Esophagus muscularis mucosa (tissue), 4 donors: ENCODE measurements at regions not wholly inside any gene's neighbourhood (a gene's known extent, or its start where the extent isn't known, plus 50 kb on each side); places are given as distances from the start of the nearest gene placed in this dataset.

Source experiments
- DNase-seq: peaks from one replicate; pipeline ENCODE4 v3.0.0-alpha.2; 2017; ENCODE audit errors: extremely low spot score
- H3K27ac ChIP-seq, 4 donors: fragments of 200-600 bp; sonication (generic); replicated peaks in 1 of 4; 1 replicate in 3 of 4; 2 replicates in 1 of 4; pipeline ENCODE4 v1.5.1; 2016 to 2019; ENCODE audit warnings: mild to moderate bottlenecking in 1 of 4
- H3K27me3 ChIP-seq, 4 donors: fragments of 200-600 bp; sonication (generic); one replicate each; pipeline versions ENCODE4 v1.5.1 to v1.6.0; 2016 to 2019
- H3K36me3 ChIP-seq, 4 donors: fragments of 200-600 bp; sonication (generic); one replicate each; pipeline ENCODE4 v1.5.1; 2016 to 2019
- H3K4me1 ChIP-seq, 4 donors: fragments of 200-600 bp; sonication (generic); one replicate each; pipeline ENCODE4 v1.5.1; 2016 to 2019
- H3K4me3 ChIP-seq, 4 donors: fragments of 200-600 bp; sonication (generic); 1 replicate in 2 of 4; 2 replicates in 2 of 4; pipeline ENCODE4 v1.5.1; 2016 to 2019; ENCODE audit warnings: mild to moderate bottlenecking in 4 of 4, moderate library complexity in 1 of 4
- H3K9me3 ChIP-seq, 4 donors: fragments of 200-600 bp; sonication (generic); 1 replicate in 3 of 4; 2 replicates in 1 of 4; pipeline ENCODE4 v1.5.1; 2016 to 2019
- EP300 ChIP-seq: sonication (generic); formaldehyde crosslinking; IDR thresholded peaks from one replicate; pipeline ENCODE4 v1.6.1; 2017; ENCODE audit warnings: antibody characterized with exemption
- POLR2A ChIP-seq: fragments of 450-650 bp; IDR thresholded peaks from one replicate; pipeline ENCODE4 v1.6.1; 2017; ENCODE audit warnings: antibody characterized with exemption, moderate library complexity, mild to moderate bottlenecking, low read depth
- POLR2AphosphoS5 ChIP-seq, 2 donors: sonication (generic); formaldehyde crosslinking; IDR thresholded peaks; one replicate each; pipeline ENCODE4 v1.6.1; 2017; ENCODE audit warnings: antibody characterized with exemption in 2 of 2
- WGBS: methylation state at CpG from one replicate; pipeline ENCODE4 v1.1.5; 2018; 5-methylcytosine and 5-hydroxymethylcytosine counted together
- intact Hi-C: fragments of 100-400 bp; cut with DNase I; formaldehyde crosslinking; loops from one replicate; pipeline ENCODE4 v1.15.1; 2023
- TF ChIP-seq, protein P1 (sequence below), 3 experiments: fragments of 200-600 bp in 2 of 3; fragments of 450-650 bp in 1 of 3; sonication (generic) in 2 of 3; IDR thresholded peaks; one replicate each; pipeline ENCODE4 v1.5.1; 2017 to 2019; ENCODE audit warnings: antibody characterized with exemption in 3 of 3, mild to moderate bottlenecking in 2 of 3, moderate library complexity in 1 of 3

- Histone ChIP-seq H3K27ac (no peak overlapping the region), H3K4me3 (no peak overlapping the region), H3K4me1 (no peaks in the 10 kb centered on the region), H3K27me3 (peaks cover 0 to 14% (median 0%) of the 10 kb centered on the region in 4 donors), H3K9me3 (no peaks in the 10 kb centered on the region), H3K36me3 (no peaks in the 10 kb centered on the region)
- 66% methylated on average over 10 of the region's 15 CpGs for WGBS
- no peak for DNase-seq
- TF ChIP-seq EP300, result no peak
- TF ChIP-seq POLR2A, result no peak
- no peak for TF ChIP-seq POLR2AphosphoS5 (IDR thresholded peaks at IDR 0.05)
- TF ChIP-seq, protein P1, sequence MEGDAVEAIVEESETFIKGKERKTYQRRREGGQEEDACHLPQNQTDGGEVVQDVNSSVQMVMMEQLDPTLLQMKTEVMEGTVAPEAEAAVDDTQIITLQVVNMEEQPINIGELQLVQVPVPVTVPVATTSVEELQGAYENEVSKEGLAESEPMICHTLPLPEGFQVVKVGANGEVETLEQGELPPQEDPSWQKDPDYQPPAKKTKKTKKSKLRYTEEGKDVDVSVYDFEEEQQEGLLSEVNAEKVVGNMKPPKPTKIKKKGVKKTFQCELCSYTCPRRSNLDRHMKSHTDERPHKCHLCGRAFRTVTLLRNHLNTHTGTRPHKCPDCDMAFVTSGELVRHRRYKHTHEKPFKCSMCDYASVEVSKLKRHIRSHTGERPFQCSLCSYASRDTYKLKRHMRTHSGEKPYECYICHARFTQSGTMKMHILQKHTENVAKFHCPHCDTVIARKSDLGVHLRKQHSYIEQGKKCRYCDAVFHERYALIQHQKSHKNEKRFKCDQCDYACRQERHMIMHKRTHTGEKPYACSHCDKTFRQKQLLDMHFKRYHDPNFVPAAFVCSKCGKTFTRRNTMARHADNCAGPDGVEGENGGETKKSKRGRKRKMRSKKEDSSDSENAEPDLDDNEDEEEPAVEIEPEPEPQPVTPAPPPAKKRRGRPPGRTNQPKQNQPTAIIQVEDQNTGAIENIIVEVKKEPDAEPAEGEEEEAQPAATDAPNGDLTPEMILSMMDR (IDR thresholded peaks at IDR 0.05), result no peak
- intact Hi-C loops, result no loop called here
Observed at GRCh38 chr11:70644343-70645060, 246.2 kb downstream of the CTTN start.

GRCh38 chr11:70645537-70645936 lies 247.2 kb downstream of the CTTN start:
- Histone ChIP-seq H3K36me3 (no peaks in the 10 kb centered on the region), H3K27ac (no peak overlapping the region), H3K4me1 (no peaks in the 10 kb centered on the region), H3K27me3 (peaks cover 0 to 14% (median 0%) of the 10 kb centered on the region in 4 donors), H3K4me3 (no peak overlapping the region), H3K9me3 (no peaks in the 10 kb centered on the region)
- TF ChIP-seq POLR2AphosphoS5 (IDR thresholded peaks at IDR 0.05) (no peak), EP300 (no peak), POLR2A (no peak)
- TF ChIP-seq, protein P1 (IDR thresholded peaks at IDR 0.05), result no peak
- intact Hi-C loops, result no loop called here
- WGBS, result 88% methylated on average over 7 of the region's 9 CpGs
- no peak for DNase-seq

DNA sequence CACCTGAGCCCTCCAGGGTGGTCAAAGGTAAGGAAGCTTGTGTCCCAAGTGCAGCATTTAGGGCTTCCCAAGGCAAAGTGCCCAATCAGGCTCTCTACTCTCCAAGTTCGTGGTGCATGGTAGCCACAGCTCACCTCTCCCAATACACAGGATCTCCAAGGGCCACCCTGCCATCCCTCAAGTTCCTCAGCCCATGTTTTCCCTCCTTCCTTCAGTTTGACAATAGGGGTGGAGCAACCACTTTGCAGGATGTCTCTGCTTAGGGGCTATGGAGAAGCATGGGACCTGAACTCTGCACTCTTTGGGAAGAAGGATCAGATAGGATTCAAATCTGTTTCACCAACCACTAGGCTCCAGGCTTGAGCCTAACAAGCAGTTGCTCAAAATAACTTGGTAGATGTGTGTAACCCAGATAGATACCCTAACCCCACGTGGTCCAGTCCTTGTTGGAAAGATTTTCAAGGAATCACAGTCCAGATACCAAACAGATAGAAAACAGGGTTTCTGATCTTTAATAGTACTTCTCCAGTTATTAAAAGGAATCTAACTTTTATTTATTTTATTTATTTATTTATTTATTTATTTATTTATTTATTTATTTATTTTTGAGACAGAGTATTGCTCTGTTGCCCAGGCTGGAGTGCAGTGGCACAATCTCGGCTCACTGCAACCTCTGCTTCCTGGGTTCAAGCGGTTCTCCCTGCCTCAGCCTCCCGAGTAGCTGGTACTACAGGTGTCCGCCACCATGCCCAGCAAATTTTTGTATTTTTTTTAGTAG lies 248.1 kb downstream of the CTTN start:
- 83% methylated on average over 6 of the region's 6 CpGs for WGBS
- H3K9me3 ChIP-seq, result no peaks in the 10 kb centered on the region
- TF ChIP-seq POLR2A, result no peak
- TF ChIP-seq EP300, result no peak
- TF ChIP-seq, protein P1 (IDR thresholded peaks at IDR 0.05), result no peak
- TF ChIP-seq POLR2AphosphoS5 (IDR thresholded peaks at IDR 0.05), result no peak
- H3K4me1 ChIP-seq, result no peaks in the 10 kb centered on the region
- no peak overlapping the region for H3K27ac ChIP-seq
- H3K36me3 ChIP-seq, result no peaks in the 10 kb centered on the region
- H3K27me3 ChIP-seq, result peaks cover 0 to 14% (median 0%) of the 10 kb centered on the region in 4 donors
- H3K4me3 ChIP-seq, result no peak overlapping the region
- intact Hi-C loops, result no loop called here
- DNase-seq, result no peak

GRCh38 chr11:70647188-70648166 lies 249.1 kb downstream of the CTTN start:
- H3K27me3 ChIP-seq, result peaks cover 0 to 7% (median 0%) of the 10 kb centered on the region in 4 donors
- no peak for DNase-seq
- H3K4me1 ChIP-seq, result no peaks in the 10 kb centered on the region
- H3K36me3 ChIP-seq, result no peaks in the 10 kb centered on the region
- intact Hi-C loops, result no loop called here
- no peak overlapping the region for H3K27ac ChIP-seq
- no peak overlapping the region for H3K4me3 ChIP-seq
- no peak for TF ChIP-seq POLR2AphosphoS5 (IDR thresholded peaks at IDR 0.05)
- TF ChIP-seq POLR2A, result no peak
- TF ChIP-seq EP300, result no peak
- TF ChIP-seq, protein P1 (IDR thresholded peaks at IDR 0.05), result no peak
- WGBS, result 49% methylated on average over 21 of the region's 21 CpGs
- H3K9me3 ChIP-seq, result no peaks in the 10 kb centered on the region
